ENCODE measurements at regions not wholly inside any gene's neighbourhood (a gene's known extent, or its start where the extent isn't known, plus 50 kb on each side); places are given as distances from the start of the nearest gene placed in this dataset.

GRCh38 chr6:16828058-16828457, 66.8 kb upstream of the ATXN1 start:
- TF ChIP-seq CTCF (IDR thresholded peaks at IDR 0.05) (no peak), POLR2A (IDR thresholded peaks at IDR 0.05) (no peak), POLR2AphosphoS5 (IDR thresholded peaks at IDR 0.05) (no peak)

All from prostate gland (tissue), 2 donors.